HG02588 (cell line): ENCODE measurements at regions not wholly inside any gene's neighbourhood (a gene's known extent, or its start where the extent isn't known, plus 50 kb on each side); places are given as distances from the start of the nearest gene placed in this dataset.

Experiments
- ATAC-seq: cut with Tn5 transposase; IDR thresholded peaks from one replicate; pipeline ENCODE4 v1.9.1; 2021; ENCODE audit warnings: mild to moderate bottlenecking, moderate library complexity; ENCODE audit not compliant: unreplicated experiment

DNA sequence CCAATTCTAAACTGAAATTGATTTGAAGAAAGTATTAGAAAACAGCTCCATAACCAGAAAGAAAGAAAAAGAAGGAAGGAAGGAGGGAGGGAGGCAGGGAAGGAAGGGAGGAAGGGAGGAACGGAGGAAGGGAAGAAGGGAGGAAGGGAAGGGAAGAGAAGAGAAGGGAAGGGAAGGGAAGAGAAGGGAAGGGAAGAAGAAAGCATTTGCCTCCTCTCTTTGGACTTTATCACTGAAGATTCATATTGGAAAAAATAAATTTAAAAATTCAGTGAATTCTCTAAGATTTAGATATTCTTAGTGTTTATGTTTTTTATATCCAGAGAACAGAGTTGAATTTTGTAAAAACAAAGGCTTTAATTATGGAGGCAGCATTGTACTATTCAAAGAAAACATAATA is 68.5 kb upstream of the NXT1 start:
- no peak for ATAC-seq

DNA sequence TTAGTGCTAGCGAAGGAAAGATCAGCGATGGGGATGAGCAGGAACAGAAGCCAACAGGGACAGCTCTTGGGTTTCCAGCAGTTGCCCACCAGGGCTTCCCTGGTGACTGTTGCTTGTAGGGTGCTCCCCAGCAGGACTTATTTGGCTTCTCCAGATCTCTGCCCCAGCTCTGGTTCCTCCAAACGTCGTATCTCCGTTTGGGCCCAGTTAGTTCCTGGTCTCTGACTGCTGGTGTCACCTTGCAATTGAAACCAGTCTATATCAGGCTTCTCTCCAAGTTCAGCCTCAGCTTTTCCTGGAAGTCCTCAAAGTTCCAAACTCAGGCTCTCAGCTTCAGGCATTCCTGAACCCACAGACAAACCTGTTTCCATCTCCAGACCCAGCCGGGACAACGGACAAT is 70.8 kb upstream of the NXT1 start:
- no peak for ATAC-seq

DNA sequence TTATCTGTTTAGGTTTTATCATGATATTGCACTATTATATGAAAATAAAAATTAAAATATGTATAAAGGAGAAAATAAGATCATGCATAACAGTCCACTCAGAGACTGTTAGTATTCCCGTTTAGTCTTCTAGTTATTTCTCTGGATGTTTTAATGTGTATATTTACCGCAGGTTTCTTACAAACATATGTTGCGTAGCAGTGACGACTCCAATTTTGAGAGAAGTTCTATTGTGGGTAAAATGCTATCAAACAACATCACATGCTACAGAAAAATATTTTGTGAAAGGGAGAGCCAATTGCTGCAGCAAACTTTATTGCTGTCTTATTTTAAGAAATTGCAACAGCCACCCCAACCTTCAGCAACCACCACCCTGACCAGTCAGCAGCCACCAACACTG is 72.4 kb upstream of the NXT1 start:
- ATAC-seq, result no peak

DNA sequence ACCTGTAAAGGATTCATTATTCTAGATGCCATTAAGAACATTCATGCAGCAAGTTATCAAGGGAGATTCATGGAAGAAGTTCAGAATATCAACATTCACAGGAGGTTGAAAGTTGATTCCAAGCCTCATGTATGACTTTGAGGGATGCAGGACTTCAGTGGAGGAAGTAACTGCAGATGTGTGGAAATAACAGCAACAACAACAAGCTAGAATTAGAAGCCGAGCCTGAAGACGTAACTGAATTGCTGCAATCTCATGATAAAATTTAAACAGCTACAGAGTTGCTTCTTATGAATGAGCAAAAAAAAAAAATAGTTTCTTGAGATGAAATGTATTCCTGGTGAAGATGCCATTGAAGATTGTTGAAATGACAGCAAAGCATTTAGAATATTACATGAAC is 73.3 kb upstream of the NXT1 start:
- no peak for ATAC-seq

DNA sequence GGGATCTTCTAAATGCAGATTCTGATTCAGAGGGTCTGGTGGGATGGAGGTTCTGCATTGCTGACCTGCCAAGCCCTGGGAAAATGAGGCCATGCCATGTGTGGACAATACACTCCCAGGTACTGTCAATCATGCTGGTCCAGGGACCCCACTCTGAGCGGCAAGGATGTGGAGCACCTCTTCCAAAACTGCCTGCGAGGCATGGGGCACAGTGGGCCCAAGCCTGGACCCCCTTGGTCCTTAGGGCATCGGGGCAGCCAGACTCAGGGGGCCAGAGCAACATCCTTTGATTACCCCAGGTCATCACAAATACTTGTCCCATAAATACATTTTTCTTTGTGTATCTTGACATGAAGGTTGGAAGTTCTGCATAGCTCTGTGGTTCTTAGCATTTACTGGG is 76.8 kb upstream of the NXT1 start:
- no peak for ATAC-seq

DNA sequence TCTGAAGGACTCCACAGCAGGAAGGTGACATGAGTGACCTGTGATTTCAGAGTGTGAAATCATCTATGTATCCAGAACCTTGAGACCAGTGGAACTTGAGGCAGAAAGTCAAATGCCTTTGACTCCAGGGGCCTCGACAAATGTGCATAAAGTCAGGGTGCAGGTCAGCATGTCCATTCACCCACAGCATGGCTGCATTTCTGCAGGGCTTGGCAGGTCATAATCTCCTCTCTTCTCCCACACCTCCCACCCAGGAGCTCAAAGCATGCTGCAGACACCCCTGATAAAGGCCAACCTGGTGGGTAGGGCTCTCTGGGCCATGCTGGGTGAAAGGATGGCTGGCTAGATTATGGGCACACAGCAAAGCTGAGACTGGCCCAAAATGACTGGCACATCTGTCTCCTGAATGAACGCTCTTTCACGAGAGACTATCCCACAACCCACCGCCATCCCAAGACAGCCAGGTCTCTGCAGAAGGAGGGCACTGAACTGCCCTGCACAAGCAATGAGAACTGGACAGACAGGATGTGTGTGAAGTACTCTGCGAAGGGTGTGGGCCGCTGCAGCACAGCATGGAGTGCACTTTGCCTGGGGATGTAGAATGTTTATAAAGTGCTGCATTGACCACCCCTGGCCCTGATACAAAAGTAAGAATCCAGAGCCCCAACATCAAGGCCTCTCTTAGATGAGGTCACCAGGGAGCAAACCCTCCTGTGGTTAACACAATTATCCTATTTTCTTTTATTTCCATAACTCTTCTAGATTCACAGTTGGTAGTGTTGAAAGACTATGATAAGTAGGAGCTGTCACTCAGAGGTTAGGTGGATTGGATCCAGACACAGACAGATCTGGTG is 78.2 kb upstream of the NXT1 start:
- no peak for ATAC-seq

DNA sequence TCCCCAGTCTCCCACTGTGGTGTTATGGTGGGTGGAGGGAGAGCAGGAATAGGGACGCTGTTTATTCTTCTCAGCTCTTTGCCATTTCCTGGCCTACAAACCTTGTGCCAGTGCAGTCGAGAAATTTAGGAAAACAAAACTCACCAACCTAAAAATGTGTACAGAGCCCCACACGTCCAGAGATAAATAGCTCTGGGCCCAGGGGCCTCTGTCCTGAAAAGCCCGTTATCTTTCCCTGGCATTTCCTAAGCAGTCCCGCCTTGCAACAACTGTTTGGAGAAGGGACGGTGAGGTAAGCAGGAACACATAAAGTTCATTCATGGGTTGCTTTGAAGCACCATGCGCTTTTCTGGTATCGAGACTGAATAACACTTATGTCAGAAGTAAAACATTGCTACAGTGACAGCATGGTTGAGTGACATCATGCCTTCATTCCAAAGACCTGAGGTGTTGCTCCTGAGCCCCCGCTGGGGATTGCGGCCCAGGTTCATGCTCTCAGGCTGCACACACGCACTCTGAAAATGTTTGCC is 80.1 kb upstream of the NXT1 start:
- no peak for ATAC-seq

DNA sequence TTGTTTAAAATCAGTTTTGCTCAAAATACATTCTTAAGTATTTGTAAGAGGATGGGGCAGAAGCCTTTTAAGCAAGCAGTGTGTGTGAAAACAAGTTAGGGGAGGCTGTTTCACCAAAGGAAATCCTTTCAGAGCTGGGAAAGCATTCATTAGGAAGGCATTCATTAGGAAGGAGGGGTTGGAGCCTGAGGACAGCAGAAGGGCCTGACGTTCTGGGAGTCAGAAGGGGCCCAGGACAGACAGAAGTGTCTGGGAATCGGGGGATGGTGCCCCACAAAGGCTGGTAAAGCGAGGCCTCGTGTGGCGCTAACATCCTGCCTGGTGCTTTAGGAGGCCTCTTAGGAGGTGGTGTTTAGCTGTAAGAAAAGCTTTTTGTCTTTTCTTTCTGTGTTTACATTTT is 80.6 kb upstream of the NXT1 start:
- no peak for ATAC-seq

DNA sequence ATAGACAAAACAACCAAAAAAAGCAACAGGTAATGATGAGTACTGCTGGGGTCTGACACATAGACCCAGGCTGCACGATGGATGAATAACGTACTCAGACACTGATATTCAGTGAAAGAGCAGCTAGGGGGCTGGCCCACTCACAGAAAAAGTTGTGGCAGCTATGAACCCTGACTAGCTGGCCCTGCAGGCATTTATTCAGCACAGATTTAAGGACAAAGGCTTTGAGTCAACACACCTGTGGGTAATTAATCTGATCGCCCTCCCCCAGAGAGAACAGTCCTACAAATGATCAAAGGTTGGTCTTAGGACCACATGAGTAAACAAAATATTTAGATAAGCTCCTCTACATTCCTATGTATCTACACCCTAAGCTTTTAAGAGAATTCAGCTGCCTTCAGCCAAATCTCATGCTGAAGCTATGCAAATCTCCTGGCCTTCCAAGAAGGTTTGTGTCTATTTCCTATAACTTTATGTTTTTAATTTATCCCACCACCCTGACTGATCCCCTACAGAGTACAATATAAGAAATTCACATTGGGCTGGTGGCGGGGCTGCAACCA is 81.7 kb upstream of the NXT1 start:
- no peak for ATAC-seq

DNA sequence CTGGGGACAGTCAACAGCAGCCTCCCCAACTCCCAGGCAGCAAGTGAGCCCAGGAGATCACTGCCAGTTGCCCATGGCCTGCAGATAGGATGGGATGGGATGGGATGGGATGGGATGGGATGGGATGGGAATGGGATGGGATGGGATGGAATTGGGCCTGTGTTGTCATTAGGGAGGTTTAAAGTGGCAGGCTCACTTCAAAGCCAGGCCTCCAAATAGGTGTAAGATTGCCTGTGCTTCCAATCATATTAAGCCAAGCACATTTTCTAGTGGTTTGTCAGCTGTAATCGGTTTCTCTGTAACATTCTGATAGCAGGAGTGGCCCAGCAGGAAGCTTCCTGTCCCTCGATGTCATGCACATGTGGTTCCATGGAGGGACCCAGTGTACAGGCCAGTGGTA is 82.7 kb upstream of the NXT1 start:
- no peak for ATAC-seq

DNA sequence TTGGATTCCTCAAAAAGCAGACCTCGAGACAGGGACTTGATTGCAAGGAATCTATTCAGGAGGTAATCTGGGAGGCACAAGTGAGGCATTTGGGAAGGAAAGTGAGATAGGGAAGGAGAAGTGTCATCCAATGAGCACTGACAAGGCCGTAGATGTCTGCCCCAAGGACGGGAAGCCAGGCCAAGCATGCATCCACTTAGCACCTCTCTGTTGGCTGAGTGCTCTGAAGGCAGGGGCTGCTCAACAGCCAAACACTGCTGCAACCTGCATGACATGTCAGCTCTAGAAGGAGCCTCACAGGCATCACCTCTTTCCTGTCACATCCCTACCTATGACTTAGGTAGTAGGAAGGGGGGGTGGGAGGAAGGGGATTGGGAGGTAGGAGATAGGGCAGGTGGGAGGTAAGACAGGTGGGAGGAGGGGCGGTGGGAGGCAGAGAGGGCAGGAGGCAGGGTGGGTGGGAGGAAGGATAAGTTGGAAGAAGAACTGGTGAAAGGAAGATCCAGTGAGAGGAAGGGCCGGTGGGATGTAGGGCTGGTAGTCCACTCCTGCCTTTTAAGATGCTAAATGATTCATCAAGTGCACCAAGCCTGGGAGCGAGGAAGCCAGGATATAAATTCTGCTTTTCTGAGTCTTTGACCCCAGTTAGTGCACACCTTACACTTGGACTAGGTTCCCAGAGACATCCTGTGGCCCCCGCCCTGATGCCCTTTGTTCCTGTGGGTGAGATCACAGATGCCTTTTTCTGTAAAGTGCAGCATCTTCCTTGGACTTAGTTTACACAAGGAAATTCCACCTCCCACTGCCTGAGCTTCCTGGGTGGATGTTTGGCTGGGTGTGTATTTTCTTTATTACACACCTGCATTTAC is 83.8 kb upstream of the NXT1 start:
- ATAC-seq, result no peak

DNA sequence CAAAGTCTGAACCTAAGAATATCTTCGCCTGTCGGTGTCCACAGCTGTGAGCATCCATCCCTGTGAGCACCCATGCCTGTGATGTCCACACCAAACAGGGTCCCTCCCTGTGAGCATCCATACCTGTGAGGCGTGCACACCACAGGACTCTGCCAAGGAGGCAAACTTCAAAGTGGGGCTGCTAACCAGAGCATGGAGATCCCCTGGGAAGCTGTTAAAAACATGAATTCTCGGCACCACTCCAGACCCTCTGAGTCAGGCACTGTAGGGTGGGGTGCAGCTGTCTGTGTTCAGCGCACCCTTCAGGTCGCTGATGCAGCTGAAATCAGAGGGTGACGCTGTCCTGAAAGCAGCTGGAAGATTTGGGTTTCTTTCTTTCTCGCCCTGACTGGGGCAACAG is 85.4 kb upstream of the NXT1 start:
- ATAC-seq, result no peak

DNA sequence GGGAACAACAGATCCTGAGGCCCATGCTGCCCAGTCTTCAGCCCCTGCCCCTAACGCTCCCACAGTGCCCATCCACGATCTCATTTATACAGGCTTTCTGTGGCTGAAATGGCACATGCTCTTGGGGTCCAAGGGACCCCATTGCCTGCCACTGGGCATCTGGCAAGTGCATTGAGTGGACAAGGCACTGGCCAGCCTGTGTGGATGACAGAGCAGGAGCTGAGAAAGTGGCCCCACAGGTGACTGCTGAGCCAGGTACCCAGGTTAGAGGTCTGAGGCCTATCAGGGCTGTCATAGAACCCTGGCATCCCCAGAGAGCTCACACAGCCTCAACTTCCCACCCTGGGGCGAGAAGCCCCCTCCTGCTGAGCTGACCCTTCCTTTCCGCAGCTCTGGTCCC is 86.0 kb upstream of the NXT1 start:
- ATAC-seq, result no peak

DNA sequence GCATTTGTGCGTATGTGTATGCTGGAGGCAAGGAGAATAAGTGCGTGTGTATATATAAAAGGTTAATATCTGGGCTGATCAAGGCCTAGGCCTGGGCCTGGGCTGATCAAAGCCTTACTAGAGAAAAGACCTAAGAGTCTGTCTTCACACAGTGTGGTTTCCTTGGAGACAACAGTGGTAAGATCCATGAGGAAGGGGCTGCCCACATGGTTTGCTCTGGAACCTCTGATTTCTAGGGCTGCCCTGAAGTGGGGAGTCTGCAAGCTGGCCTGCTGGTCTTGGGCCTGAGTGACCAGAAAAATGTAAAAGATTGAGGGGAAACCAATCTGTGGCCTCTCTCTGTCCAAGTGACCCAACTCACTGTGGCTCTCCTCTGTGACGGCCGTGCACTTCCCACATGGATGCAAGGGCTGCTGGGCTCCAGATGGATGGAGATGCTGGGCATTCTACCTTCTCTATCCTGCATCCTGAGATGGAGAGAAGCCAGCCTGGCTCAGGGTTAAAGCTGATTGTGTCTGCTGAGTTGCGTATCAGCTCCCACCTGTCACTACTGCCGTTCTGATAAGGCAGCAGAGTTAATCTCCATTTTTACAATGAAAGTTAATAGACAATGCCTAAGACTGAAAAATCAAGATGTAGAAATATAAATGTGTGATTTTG is 90.3 kb upstream of the NXT1 start:
- ATAC-seq, result no peak

DNA sequence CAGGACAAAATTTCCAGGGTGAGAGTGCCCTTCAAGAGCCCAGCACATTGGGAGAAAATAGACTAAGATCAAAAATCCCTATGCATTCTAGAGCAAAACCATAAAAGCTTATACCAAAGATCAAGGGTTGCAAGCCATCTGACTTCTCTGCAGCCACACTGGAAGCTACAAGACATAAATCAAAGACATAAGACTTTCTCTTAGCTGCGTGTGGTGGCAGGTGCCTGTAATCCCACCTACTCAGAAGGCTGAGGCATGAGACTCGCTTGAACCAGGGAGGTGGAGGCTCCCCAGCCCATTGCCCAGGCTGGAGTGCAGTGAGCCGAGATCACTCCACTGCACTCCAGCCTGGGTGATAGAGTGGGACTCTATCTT is 91.9 kb upstream of the NXT1 start:
- ATAC-seq, result no peak

DNA sequence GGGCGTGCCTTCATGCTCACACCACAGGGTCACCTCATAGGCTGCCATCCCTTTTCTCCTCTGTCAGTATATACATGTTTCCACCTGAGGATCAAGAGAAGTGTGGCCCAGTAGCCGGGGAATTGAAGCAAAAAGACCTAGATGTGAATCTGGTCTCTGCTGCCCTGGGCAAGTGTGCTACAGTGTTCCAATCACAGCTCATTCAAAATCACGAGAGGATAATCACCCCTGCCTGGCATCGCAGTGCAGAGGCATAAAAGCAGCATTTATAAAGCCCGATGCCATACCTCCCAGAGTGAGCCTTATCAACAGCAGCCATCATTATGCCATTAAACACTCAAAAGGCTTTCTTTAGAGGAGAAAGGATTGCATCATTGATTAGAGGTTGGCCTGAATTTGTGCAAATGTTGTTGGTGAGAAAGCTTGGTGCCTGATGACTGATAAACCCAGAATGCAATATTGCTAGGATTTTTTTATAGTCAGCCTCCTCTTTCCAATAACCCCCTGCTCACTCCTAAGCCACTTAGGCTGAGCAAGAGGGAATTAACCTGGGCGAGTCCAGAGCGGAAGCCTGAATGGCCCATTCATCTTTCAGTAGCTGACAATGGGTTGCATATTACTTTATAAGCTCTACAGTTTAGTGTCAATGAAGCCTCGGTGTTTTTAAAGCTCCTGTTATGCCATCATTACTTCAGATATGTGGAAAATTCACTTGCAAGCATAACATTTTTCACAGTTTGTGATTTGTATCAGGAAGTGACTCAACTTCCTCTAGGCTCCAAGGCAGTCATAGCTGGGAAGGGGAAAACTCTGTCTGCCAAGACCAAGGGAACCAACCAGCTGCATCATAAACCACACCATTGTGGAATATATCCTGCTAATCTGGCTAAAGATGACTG is 92.5 kb upstream of the NXT1 start:
- ATAC-seq, result no peak

DNA sequence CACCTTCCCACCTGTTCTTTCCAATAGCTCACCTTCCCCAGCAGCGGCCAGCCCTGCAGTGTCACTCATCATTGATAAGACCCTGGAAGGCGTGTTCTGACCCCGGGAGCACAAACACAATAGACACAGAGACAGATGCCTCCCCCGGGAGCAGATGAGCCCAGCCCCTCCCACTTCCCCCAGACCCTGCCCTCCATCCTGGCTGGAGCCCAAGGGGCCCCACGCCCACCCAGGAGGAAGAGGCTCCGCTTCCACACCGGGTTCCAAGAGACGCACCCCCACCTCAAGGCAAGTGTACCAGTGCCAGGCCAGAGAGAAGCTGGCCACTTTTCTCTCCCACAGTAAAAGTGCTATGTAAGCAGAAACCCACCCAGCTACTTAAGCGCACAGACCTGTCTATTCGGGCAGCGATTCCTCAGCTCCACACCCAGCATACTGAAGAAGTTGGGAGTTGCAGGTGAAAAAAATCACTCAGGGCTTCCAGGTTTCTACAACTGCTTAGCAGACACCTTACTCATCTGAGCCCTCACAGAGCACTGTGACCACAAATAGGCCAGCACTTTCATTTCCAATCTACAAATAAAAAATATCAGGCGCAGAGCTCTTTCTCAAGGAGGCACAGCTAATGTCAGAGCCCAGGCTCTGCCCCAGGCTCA is 93.4 kb upstream of the NXT1 start:
- no peak for ATAC-seq

DNA sequence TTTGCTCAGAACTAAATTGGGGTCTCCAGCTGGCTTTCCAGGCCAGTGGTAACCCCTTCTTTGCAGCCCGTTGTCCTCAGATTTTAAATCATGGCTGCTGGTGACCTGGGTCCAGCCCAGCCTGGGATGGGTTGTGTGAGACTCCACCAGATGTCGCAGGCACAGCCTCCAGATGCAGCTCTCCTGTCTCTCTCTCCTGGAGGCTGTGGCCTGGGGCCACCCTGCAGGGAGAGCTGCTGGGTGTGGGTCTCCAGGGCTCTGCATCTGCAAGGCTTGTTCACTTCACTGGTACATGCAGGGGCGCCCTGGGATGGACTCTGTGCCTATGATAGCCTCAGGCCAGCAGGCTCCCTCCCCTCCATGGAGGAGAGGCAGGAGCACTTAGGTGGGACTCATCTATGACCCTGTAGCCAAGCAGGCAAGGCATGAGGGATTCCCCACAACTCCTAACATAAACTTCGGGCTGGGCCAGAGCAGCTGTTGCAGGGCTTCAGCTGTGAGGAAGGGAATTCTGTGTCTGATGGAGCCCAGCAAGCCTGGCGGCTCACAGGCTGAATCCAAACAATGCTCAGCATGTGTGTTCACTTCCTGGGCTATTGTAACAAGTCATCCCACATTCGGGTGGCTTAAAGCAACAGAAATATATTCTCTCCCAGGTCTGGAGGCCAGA is 94.7 kb upstream of the NXT1 start:
- no peak for ATAC-seq

DNA sequence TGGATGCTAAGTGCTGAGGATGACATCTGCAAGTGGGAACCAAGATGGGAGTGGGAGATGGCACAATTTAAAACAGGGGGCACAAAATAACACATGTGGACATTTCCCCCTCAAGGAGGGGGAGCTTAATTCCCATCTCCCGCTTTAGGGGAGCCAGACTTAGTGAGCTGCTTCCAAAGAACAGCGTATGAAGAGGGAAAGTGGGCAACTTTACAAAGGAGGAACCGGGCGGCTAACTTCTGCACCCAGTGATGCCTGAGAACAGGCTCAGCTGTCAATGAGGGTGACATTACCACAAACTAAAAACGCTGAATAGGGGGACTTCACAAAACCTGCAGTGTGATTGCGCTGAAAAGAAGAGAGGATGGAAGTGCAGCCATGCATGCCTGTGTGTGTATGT is 95.5 kb upstream of the NXT1 start:
- ATAC-seq, result no peak
